HS-5 (cell line): ENCODE measurements at regions not wholly inside any gene's neighbourhood (a gene's known extent, or its start where the extent isn't known, plus 50 kb on each side); places are given as distances from the start of the nearest gene placed in this dataset.
"Not testable (repeated sequence)": the region's sequence is repeated elsewhere in the genome, so short reads cannot be mapped to it uniquely, and the experiment has no call there.

Experiments used
- DNase-seq: peaks from one replicate; pipeline ENCODE4 v3.0.0-alpha.2; 2012; ENCODE audit warnings: low read depth

DNA sequence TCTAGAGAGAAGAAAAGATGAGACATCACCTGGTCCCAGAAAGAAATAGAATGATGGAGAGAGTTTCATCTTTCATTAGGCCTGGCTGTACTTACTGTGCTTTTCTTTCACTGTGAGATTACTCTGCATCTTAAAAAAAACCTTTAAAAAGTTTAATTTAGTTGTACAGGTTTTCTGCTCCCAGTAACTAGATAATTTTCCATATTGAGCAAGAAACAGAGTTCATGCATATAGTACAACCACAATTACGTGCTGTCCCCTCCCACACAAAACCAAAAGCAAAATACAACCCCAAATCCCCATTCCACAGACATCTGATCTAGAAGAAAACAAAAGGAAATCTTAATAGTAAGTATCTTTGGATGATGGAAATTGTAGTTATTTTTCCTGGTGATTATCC lies 371.2 kb downstream of the SH2D1A start:
- DNase-seq, result no peak

DNA sequence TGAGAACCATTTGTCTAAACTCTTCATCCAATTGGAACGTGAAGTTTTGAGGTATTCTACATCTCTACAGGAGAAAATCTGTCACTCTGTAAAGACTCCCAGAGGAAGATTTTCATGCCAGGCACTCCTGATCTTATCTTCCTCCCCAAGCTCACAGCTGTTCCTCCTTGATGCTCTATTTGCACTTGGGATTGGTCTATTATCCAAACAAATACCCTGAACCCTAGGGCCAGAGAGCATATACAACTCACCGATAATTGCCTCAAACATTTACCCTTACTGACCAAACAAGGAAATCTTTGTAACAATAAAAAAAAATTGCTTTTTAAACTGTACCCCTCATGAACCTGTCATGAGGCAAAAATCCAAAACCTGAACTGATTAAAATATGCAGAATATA lies 372.7 kb downstream of the SH2D1A start:
- DNase-seq, result no peak

DNA sequence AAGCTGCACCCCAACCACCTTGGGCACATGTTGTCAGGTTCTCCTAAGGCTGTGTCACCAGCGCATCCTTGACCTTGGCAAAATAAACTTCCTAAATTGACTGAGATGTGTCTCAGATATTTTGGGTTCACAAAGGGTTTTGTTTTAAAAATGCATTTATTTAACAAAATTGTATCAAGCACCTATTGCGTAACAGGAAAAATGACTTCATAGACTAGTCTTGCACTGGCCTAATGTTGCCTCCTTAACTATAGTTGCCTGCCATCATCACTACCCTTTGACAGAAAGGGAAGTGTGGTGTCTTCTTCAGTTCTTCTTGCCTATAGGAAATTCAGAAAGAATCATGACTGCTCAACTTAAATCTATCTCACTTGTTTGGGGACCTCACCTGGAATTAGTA lies 374.2 kb downstream of the SH2D1A start:
- DNase-seq, result no peak

DNA sequence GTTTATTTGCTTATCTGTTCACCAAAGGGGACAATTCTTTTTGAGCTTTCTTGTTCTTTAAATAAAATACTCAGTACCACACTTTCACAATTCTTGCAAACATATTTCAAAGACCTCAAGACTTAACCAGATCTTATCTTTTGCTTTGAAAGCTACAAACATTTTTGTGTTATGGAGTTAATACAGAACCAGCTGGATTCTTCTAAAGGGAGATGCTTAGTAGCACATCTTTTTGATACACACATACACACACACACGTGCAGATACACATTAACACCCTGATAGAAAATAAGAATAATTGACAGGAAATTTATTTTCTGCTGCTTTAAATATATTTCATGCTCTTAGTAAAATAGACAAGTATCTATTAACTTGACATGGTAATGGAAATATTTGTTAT lies 379.1 kb downstream of the SH2D1A start:
- no peak for DNase-seq

DNA sequence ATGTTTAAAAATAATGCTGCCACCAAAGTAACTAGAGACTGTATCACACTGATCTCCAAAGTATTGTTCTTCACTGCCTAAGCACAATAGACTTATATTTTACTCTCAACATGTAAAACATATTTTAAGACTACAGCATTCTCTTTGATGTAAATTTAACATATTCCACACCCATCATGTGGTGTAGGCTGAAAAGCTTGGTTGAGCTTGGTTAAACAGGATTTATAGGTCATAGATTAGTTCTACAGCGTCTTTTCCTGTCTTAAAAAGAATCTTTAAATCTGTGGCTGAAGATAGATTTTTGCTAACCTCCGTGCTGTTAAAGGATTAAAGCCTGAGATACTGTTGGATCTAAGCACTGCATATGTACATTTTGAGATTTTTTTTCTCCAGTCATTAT lies 379.9 kb downstream of the SH2D1A start:
- DNase-seq, result no peak

DNA sequence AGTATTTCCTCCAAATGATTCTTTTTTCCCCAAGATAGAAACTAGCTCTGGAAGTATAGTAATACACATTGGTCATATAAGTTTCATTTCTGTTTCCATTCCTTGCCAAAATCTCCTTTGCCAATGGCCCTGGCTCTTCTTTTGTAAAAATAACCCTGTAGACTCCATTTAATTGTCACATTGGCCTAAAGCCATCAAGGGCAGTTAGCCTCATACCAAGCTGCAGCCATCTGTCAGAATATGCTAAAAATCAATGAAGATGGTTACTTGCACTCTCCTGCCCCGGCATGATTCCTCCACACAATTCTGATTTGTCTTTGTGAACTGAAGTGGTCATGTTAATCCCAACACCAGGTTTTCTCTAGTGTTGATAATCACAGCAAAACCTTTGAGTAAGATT lies 380.5 kb downstream of the SH2D1A start:
- DNase-seq, result no peak

DNA sequence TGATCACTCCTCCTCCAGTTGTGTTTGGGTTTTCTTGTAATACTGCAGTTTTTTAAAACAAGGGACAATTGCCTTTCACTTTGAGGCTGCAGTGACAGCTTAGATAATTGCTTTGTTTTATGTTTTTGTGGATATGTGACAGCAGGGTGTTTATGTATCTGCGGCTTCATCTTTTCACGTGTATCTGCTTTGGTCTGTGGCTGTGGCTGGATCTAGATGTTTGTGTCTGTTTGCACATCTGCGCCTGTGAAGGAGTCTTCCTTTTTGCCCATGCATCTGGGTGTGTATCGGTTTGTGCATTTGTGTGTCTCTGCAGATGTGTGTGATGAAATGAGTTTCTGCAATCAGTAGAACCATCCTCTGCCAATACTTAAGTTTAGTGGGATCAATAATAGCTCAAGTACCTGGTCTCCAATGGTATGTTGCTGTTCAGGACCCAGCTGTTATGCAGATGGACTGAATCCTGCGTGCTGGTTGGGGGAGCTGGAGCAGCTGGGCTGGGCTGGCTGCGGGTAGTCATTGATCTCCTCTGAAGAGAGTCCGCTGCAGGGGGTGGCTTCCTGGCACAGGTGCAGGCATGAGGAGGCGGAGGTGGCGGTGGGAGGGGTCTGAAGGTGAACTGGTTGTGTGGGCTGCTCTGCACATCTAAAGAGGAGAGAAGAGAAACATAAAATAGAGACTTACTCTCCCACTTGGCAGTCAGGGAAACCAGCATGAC lies 390.3 kb downstream of the SH2D1A start:
- no peak for DNase-seq

DNA sequence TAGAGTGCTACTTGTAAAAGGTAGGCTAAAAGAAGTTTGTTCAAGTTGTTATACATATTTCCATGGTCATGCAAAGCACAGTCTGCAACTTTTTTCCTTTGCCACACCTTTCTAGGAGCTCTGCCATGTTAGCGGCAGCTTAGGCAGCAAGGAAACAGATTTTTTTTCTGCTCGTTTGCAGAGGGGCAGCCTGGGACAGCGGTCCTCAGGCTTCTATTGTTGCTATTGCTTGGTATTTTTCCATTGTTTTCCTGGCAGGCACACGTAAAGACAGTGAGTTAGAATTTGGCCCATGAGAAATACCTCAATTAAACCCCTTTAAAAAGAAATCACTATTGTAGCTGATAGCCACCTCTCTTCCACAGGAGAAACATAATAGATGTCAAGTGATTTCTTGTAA lies 391.4 kb downstream of the SH2D1A start:
- no peak for DNase-seq

DNA sequence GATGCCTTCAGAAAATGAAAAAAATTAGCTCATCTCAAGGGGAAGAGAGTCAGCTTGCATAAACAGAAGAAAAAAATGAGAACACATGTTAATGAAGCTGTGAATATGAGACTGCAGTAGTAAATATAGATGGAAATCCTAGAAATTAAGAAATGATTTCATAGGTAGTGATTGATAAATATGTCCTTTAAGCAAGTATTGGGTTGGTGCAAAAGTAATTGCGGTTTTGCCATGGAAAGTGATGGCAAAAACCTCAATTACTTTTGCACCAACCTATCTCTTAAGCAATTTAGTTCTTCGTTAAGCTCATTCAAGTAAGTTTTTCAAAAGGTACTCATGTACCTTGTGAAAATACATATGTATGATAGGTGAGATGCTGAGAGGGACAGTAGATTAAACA lies 400.9 kb downstream of the SH2D1A start:
- no peak for DNase-seq

DNA sequence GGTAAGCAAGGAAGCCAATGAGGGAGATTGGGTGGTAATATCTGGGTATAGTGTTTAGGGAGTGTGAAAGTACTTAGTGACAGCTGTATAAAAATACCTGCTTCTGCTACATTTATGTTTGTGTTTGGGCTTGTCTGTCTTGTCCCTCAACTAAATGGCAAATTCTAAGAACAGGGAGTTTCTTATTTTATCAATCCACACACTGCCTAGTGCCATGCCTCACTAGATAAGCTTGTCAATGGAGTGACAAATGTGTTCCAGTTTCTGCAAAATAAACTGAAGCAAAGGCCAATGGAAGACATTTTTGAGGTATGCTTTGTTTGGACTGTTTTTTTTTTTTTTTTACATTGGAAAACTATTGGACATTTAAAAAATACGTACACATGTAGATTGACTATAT lies 418.0 kb downstream of the SH2D1A start:
- no peak for DNase-seq

DNA sequence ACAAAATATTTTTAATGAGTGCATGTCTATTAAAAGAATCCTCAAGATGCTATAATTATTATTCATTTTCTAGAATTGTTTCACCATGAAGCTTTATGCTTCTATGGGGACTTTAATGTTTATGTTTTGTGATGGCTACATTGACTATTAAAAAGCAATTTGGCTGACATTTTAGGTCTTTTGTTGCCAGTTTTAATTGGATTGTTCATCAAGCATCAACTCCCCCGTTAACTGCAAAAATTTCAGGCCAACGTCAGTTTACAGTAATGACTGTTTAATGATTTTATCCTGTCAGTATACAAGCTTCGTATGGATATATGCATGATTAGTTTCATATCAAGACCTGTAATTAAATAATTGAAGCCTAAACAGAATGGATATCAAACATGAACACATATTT lies 422.8 kb downstream of the SH2D1A start:
- no peak for DNase-seq

DNA sequence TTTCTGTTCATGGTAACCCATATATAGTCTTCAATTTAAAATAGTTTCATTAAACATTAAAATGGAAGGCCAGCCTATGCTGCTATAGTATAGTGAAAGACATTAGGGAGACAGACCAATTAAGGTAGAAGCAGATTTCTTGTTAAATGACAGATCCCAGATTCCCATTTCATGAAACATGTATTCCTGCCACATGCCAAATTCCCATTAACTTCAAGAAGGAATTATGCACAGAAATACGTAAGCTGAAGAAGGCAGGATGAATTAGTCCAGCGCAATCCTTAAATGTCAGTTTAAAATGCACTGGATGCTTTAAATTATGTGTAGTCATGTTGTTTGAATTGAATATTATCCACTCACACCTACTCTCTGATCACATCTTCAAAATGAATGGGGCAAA lies 424.9 kb downstream of the SH2D1A start:
- no peak for DNase-seq

DNA sequence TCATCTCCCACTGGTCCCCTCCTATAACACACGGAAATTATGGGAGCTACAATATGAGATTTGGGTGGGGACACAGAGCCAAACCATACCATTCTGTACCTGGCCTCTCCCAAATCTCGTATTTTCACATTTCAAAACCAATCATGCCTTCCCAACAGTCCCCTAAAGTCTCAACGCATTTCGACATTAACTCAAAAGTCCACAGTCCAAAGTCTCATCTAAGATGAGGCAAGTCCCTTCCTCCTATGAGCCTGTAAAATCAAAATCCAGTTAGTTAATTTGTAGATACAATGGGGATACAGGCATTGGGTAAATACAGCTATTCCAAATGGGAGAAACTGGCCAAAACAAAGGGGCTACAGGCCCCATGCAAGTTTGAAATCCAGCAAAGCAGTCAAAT lies 441.9 kb downstream of the SH2D1A start:
- not testable (repeated sequence) for DNase-seq

DNA sequence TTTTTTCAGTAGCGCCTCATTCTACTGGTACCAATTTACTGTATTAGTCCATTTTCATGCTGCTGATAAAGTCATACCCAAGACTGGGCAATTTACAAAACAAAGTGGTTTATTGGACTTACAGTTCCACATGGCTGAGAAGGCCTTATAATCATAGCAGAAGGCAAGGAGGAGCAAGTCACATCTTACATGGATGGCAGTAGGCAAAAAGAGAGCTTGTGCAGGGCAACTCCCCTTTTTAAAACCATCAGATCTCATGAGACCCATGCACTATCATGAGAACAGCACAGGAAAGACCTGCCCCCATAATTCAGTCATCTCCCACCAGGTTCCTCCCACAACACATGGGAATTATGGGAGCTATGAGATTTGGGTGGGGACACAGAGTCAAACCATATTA lies 443.5 kb downstream of the SH2D1A start:
- DNase-seq, result not testable (repeated sequence)

DNA sequence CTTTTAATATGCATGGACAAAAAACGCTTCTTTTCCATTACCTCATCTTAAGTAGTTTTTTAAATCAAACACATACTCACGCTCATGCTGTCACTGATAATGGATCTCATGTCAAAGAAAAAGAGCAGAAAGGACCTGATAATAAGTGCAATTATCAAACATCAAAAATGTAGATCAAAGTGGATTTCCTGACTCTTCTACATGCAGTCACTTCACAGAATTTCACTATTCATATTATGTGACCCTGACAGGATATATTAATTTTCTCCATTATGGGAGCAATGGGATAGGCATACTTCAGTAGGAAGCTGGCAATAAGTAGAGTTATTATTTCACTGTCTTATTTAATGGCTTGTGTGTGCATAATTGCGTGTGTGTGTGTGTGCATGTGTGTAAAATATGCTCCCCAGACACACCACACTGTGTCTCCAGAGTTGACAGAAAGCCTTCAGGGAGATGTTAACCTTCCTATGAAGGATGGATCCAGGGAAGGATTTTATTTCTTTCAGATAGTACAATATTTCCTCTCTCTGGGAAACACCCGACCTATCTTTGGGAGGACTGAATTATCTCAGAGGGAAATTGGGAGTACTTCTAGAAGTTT lies 445.2 kb downstream of the SH2D1A start:
- no peak for DNase-seq

DNA sequence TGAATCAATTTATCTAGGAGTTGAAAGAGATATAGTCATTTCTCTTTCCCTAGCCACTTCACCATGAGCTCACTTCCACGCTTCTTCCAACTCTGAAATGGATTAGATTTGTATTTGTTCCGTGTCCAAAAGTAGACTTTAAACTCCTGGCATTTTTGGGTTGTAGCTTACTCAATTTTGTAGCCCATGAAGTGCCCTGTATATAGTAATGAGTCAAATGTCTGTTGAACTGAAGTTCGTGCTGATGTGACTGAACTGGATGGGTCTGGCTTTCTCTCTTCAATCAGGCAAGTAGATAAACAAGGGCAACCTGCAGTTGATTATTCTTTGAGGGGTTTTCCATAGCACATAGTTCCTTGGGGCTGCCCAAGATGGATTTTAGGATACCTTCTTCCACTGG lies 450.6 kb downstream of the SH2D1A start:
- no peak for DNase-seq

DNA sequence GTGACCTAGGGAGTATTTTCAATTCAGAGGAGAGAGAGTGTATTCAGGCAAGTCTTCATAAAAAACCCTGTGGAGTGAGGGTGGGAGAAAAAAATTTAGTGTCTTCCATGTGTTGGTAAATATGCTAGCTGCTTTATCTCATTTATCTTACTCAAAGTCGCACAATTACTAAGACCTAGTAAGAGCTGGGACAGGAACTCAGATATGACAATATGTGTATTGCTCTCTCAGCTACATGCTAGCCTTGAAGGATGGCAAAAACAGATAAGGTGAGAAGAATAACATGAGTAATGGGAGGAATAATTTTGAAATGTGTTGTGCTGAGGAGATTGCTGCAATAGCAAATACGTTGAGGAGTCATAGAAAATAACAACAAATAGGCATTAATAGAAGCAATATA lies 458.6 kb downstream of the SH2D1A start:
- DNase-seq, result no peak

DNA sequence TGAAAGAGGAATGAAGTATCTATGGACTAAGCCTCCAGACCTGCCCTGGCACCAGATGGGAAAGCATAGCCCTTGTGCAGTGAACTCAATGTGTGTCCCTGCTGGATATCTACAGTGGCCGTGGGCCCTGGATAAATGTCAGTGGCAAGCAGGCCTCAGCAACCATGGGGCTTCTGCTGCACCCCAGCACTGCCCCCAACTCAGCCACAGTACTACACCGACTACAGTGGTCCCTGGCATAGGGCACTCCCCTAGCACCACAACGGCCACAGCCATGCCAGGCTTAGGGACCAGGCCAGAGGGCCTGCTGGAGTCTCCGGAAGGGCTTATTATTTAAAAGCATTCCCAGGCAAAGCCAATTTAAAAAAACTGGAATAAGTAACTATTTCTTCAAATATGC lies 459.1 kb downstream of the SH2D1A start:
- DNase-seq, result no peak

DNA sequence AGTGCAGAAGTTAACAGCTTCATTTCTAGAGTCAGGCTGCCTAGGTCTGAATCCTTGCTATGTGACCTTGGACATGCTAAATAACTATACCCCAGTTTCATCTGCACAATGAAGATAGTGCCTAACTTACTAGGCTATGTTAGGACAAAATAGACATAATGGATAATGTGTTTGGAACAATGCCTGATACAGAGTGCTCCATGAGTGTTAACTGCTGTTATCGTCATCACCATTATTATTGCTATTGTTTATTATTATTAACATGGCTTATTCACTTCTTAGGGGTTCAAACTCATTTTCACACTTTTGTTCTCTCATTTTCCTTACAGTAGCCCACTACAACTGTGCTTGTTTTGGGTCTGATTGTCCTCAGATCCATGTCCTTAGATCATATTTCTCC lies 467.7 kb downstream of the SH2D1A start:
- no peak for DNase-seq

DNA sequence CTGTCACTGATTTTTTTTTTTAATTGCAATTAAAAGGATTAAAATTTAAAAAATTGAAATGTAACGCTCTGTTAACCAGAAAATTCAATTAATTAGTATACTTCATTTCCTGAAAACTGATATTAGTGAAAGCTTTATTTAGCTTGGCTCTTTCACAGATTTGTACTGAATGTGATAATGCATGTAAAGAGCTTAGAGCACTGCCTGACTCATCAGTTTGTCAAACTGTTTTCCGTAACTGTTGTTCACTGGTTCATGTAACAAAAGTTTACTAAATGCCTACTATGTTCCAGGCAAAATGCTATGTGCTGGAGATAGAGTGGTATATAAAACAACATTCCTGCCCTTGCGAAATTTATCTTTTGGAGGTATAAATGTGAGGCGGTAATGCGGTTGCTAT lies 471.7 kb downstream of the SH2D1A start:
- DNase-seq, result no peak

DNA sequence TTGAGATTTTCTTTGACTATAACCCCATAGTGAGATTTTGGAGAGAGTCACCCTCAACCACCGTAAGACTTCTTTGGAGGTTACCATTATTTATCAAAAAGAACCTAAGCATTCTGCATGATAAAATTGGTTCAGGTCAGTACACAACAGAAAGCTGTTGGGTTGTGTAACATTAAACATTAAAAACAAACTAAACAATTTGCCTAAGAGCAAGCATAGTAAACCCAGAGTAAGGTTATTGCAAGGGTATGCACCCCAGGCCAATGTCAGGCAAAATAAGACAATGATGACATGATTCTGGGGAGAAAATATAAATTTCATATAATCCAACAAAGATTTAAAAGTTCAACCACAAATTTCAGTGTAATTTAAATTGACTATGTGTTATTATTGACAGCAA lies 472.4 kb downstream of the SH2D1A start:
- DNase-seq, result no peak

DNA sequence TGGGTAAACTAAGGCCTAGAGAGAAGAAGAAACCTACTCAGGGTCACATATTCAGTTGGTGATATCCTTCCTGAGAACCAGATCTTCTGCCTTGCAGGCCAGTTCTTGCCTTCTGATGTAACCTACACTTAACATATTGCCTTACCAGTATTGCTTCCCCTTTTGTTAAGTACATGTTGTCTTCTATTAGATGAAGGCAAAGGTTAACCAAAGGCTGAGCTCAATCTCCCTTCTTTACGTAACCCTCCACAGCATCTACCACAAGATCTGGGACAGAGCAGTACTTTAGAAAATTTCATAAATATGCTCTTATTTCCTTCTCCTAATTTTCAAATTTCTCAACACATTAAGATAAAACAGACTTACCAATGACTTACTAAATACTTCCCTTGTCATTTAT lies 474.4 kb downstream of the SH2D1A start:
- no peak for DNase-seq

DNA sequence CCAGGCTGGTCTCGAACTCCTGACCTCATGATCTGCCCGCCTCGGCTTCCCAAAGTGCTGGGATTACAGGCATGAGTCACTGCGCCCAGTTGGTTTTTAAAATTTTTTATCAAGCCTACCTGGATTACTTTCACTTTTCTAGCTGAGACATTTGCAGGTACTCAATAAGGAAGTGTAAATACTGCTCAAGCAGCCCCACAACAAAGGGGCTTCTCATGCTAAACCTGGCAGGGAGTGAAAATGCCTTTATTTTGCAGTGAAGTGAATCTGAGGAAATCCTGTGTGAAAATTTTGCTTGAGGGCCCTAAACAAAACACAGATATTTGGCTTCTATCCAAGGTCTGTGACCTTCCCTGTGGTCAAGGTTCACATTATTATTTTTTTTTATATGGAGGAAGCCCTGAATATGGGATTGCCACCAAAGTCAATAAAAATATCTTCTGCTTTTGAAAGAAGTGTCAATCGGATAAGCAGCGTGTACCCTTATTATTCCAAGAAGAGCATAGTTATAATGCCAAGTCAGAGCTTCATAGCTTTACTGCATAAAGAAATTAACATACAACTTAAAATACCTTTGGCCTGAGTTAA lies 481.0 kb downstream of the SH2D1A start:
- DNase-seq, result no peak

DNA sequence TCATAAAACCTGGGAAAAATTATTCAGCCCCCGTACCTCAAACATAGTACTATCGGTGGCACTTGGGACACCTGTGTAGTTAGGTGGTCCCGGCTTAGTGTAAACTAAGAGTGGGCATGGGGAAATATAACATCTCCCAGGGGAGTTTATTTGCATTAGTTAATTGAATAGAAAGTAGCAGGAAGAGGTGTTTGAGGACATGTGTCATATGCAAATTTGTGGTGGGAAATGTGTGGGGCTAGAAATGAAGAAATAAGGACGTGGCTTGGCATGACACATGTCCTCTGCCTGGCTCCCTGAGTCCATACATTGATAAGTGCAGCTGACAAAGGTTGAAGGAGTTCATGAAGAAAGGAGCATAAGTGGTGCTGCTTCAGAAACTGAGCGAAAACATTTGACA lies 483.6 kb downstream of the SH2D1A start:
- DNase-seq, result no peak
